IMR-90 (cell line): ENCODE measurements at regions not wholly inside any gene's neighbourhood (a gene's known extent, or its start where the extent isn't known, plus 50 kb on each side); places are given as distances from the start of the nearest gene placed in this dataset.

Source experiments
- ATAC-seq: fragments of 200-7000 bp; cut with Tn5 transposase; 2 replicates; pipeline ENCODE4 v1.9.1; 2020; ENCODE audit warnings: low read depth, mild to moderate bottlenecking, moderate library complexity
- BruUV-seq: library from RNA; stranded (reverse); fragments of 400-500 nt; replicated peaks from 2 replicates; lab custom pipeline; 2021; lab: Mats Ljungman, UMichigan
- CTCF ChIA-PET: fragments of 300-600 bp; formaldehyde crosslinking; extraction: SDS; loops from one replicate; lab custom pipeline; 2021; ENCODE audit warnings: antibody characterized with exemption; lab: Yijun Ruan, JAX
- POLR2A ChIA-PET: fragments of 300-600 bp; sonication (Branson Sonifier 250); formaldehyde crosslinking; loops from one replicate; lab custom pipeline; 2022; ENCODE audit warnings: antibody characterized with exemption; ENCODE audit not compliant: unreplicated experiment; lab: Charles Lee
- DNase-seq: peaks from one replicate; pipeline ENCODE4 v3.0.0; 2013
- H2AFZ ChIP-seq: replicated peaks from 2 replicates; pipeline ENCODE3; 2013; ENCODE audit warnings: low read length, mild to moderate bottlenecking; ENCODE audit not compliant: poor library complexity
- H2AK5ac ChIP-seq: 2 replicates; pipeline ENCODE4 v1.6.1; 2013; ENCODE audit warnings: low read depth, low read length, inconsistent platforms
- H2AK9ac ChIP-seq: replicated peaks from 2 replicates; pipeline ENCODE3; 2013; ENCODE audit warnings: mild to moderate bottlenecking, low read depth, low read length, moderate library complexity; ENCODE audit not compliant: poor library complexity
- H2BK120ac ChIP-seq: 2 replicates; pipeline ENCODE4 v1.6.1; 2013; ENCODE audit warnings: low read depth, low read length, inconsistent platforms
- H2BK15ac ChIP-seq: 3 replicates; pipeline ENCODE4 v1.6.1; 2013; ENCODE audit warnings: low read depth, low read length, inconsistent platforms
- H2BK20ac ChIP-seq: 2 replicates; pipeline ENCODE4 v1.6.1; 2013; ENCODE audit warnings: low read depth, mild to moderate bottlenecking, inconsistent platforms, low read length, moderate library complexity
- H2BK5ac ChIP-seq: 2 replicates; pipeline ENCODE4 v1.6.1; 2013; ENCODE audit warnings: mild to moderate bottlenecking, low read depth, low read length, inconsistent platforms; ENCODE audit not compliant: poor library complexity, severe bottlenecking
- H3K14ac ChIP-seq: replicated peaks from 2 replicates; pipeline ENCODE4 v1.6.1; 2013; ENCODE audit warnings: low read depth, low read length, inconsistent platforms
- H3K18ac ChIP-seq: 2 replicates; pipeline ENCODE4 v1.6.1; 2013; ENCODE audit warnings: low read depth, low read length, control low read depth
- H3K23ac ChIP-seq: 2 replicates; pipeline ENCODE4 v1.6.1; 2013; ENCODE audit warnings: low read depth, low read length, inconsistent platforms
- H3K27ac ChIP-seq: 2 replicates; pipeline ENCODE4 v1.5.1; 2013; ENCODE audit warnings: mild to moderate bottlenecking, control low read depth, low read length; ENCODE audit not compliant: insufficient read depth
- H3K27me3 ChIP-seq: 2 replicates; pipeline ENCODE4 v1.6.1; 2013; ENCODE audit warnings: low read length; ENCODE audit not compliant: control insufficient read depth, insufficient read depth
- H3K36me3 ChIP-seq: 2 replicates; pipeline ENCODE4 v1.6.1; 2013; ENCODE audit warnings: low read length, mixed read lengths; ENCODE audit not compliant: control insufficient read depth, insufficient read depth
- H3K4ac ChIP-seq: 2 replicates; pipeline ENCODE4 v1.6.1; 2013; ENCODE audit warnings: low read depth, low read length, inconsistent platforms
- H3K4me1 ChIP-seq: 2 replicates; pipeline ENCODE4 v1.6.1; 2013; ENCODE audit warnings: low read length, mixed read lengths; ENCODE audit not compliant: control insufficient read depth, insufficient read depth
- H3K4me2 ChIP-seq: 2 replicates; pipeline ENCODE4 v1.6.1; 2013; ENCODE audit warnings: low read depth, mild to moderate bottlenecking, control low read depth, low read length, moderate library complexity
- H3K4me3 ChIP-seq: 2 replicates; pipeline ENCODE4 v1.5.1; 2013; ENCODE audit warnings: low read depth, mild to moderate bottlenecking, control low read depth, low read length, moderate library complexity; ENCODE audit not compliant: insufficient read depth
- H3K56ac ChIP-seq: 2 replicates; pipeline ENCODE4 v1.6.1; 2013; ENCODE audit warnings: low read length, inconsistent platforms; ENCODE audit not compliant: insufficient read depth; ENCODE audit errors: extremely low read depth
- H3K79me1 ChIP-seq, 2 experiments: 2 replicates each; pipeline ENCODE4 v1.6.1; 2013; ENCODE audit warnings: low read length in 2 of 2, inconsistent platforms in 1 of 2, low read depth in 1 of 2
- H3K9ac ChIP-seq: 2 replicates; pipeline ENCODE4 v1.6.1; 2013; ENCODE audit warnings: low read depth, low read length, control low read depth
- H3K9me1 ChIP-seq: 2 replicates; pipeline ENCODE4 v1.6.1; 2013; ENCODE audit warnings: low read length, inconsistent platforms; ENCODE audit not compliant: insufficient read depth
- H3K9me3 ChIP-seq: 2 replicates; pipeline ENCODE4 v1.6.1; 2013; ENCODE audit warnings: low read length; ENCODE audit not compliant: control insufficient read depth, insufficient read depth
- H4K20me1 ChIP-seq: 2 replicates; pipeline ENCODE4 v1.6.1; 2013; ENCODE audit warnings: low read length, inconsistent platforms; ENCODE audit not compliant: insufficient read depth
- H4K5ac ChIP-seq: 2 replicates; pipeline ENCODE4 v1.6.1; 2013; ENCODE audit warnings: mild to moderate bottlenecking, low read depth, low read length, control low read depth
- H4K8ac ChIP-seq, 2 experiments: 2 replicates each; pipeline ENCODE4 v1.6.1; 2013; ENCODE audit warnings: low read depth in 2 of 2, low read length in 2 of 2, control low read depth in 1 of 2, inconsistent platforms in 1 of 2
- H4K91ac ChIP-seq: 2 replicates; pipeline ENCODE4 v1.6.1; 2013; ENCODE audit warnings: low read depth, low read length, inconsistent platforms; ENCODE audit not compliant: insufficient read depth
- BHLHE40 ChIP-seq: fragments of 150-350 bp; IDR thresholded peaks from 2 replicates; pipeline ENCODE4 v1.6.1; 2016; ENCODE audit warnings: mild to moderate bottlenecking, low read depth, low read length
- CEBPB ChIP-seq: IDR thresholded peaks from 2 replicates; pipeline ENCODE4 v1.6.1; 2012; ENCODE audit warnings: low read depth, low read length, improper control_type of control experiment
- CHD1 ChIP-seq: IDR thresholded peaks from 2 replicates; pipeline ENCODE4 v1.6.1; 2012; ENCODE audit warnings: low read depth, low read length, improper control_type of control experiment
- FOS ChIP-seq: fragments of 150-350 bp; IDR thresholded peaks from 2 replicates; pipeline ENCODE4 v1.6.1; 2016; ENCODE audit warnings: low read depth, low read length
- MAFK ChIP-seq: IDR thresholded peaks from 2 replicates; pipeline ENCODE4 v1.6.1; 2012; ENCODE audit warnings: low read depth, low read length, improper control_type of control experiment
- MAZ ChIP-seq: IDR thresholded peaks from 2 replicates; pipeline ENCODE4 v1.6.1; 2012; ENCODE audit warnings: low read depth, mild to moderate bottlenecking, low read length, improper control_type of control experiment, moderate library complexity, borderline replicate concordance
- MXI1 ChIP-seq: IDR thresholded peaks from 2 replicates; pipeline ENCODE4 v1.6.1; 2012; ENCODE audit warnings: low read depth, mild to moderate bottlenecking, low read length, moderate library complexity, borderline replicate concordance
- NFE2L2 ChIP-seq: fragments of 150-350 bp; IDR thresholded peaks from 2 replicates; pipeline ENCODE4 v1.6.1; 2016; ENCODE audit warnings: low read depth, mild to moderate bottlenecking, low read length
- POLR2A ChIP-seq: IDR thresholded peaks from 2 replicates; pipeline ENCODE4 v1.6.1; 2012; ENCODE audit warnings: mild to moderate bottlenecking, low read depth, low read length
- RAD21 ChIP-seq: IDR thresholded peaks from 2 replicates; pipeline ENCODE4 v1.6.1; 2012; ENCODE audit warnings: low read length, improper control_type of control experiment
- RCOR1 ChIP-seq: IDR thresholded peaks from 2 replicates; pipeline ENCODE4 v1.6.1; 2012; ENCODE audit warnings: mild to moderate bottlenecking, low read length, improper control_type of control experiment; ENCODE audit not compliant: insufficient replicate concordance
- RFX5 ChIP-seq: IDR thresholded peaks from 2 replicates; pipeline ENCODE4 v1.8.0; 2012; ENCODE audit warnings: low read depth, mild to moderate bottlenecking, low read length, moderate library complexity
- SMC3 ChIP-seq: fragments of 150-350 bp; IDR thresholded peaks from 2 replicates; pipeline ENCODE4 v1.6.1; 2016; ENCODE audit warnings: low read depth, mild to moderate bottlenecking, antibody characterized with exemption, low read length, moderate library complexity
- WGBS, 2 experiments: methylation state at CpG; one replicate each; pipeline versions ENCODE4 v1.1.5 to v1.1.7; 2013; ENCODE audit warnings: missing lambda C conversion rate in 2 of 2; ENCODE audit not compliant: insufficient read length in 1 of 2; ENCODE audit errors: extremely low coverage in 2 of 2; 5-methylcytosine and 5-hydroxymethylcytosine counted together
- dilution Hi-C: fragments of 300-500 bp; cut with HindIII; formaldehyde crosslinking; loops from one replicate; pipeline ENCODE4 v1.14.3; 2018; ENCODE audit warnings: low sequenced_read_pairs; ENCODE audit not compliant: unreplicated experiment
- in situ Hi-C: fragments of 300-500 bp; cut with MboI; formaldehyde crosslinking; loops from 3 replicates; pipeline ENCODE4 v1.14.3; 2019; ENCODE audit warnings: low sequenced_read_pairs, inconsistent platforms, mixed read lengths
- intact Hi-C: fragments of 100-400 bp; cut with micrococcal nuclease; formaldehyde crosslinking; loops from 2 replicates; pipeline ENCODE4 v1.10.0; 2022
- TF ChIP-seq, protein P1 (sequence below): conservative IDR thresholded peaks from 2 replicates; pipeline ENCODE4 v1.5.1; 2012; ENCODE audit warnings: mild to moderate bottlenecking, low read depth, low read length, improper control_type of control experiment
- TF ChIP-seq, protein P2 (sequence below): fragments of 150-350 bp; IDR thresholded peaks from 2 replicates; pipeline ENCODE4 v1.6.1; 2016; ENCODE audit warnings: low read depth, mild to moderate bottlenecking, low read length, moderate library complexity, borderline replicate concordance
- TF ChIP-seq, protein P3 (sequence below): fragments of 150-350 bp; IDR thresholded peaks from 2 replicates; pipeline ENCODE4 v1.6.1; 2017; ENCODE audit warnings: mild to moderate bottlenecking, antibody characterized with exemption, low read length, low read depth

DNA sequence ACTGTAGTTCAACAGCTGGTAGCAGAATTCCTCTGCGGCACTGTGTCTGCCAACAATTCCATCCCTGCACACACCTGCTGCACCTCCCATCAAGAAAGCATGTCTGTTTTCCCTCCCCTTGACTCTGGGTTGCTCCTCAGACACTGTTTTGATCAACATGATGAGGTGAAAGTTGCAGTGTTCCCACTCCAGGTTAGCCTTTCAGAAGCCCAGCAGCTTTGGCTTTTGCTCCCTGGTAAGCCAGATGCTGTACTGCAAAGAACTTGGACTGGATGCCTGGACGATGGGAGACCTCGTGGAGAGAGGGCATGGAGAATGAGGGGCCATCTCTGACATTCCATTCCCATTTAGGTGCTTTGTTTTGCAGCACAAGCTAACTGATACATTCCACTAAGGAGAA is 79.1 kb upstream of the MAFB start:
- no TSS peak for BruUV-seq
- H3K79me1 ChIP-seq, result no peaks in the 10 kb centered on the region
- no peaks in the 10 kb centered on the region for H3K36me3 ChIP-seq
- intact Hi-C loops (no loop called here), dilution Hi-C loops (no loop called here), in situ Hi-C loops (no loop called here)
- CTCF ChIA-PET, result interaction anchor here (0.6 to 0.7 kb wide), 2 partner anchors 163 to 1799 kb away, joined by 3 to 4 read pairs; no protein-coding TSS in a partner anchor
- no peaks in the 10 kb centered on the region for H3K9me3 ChIP-seq
- no peak overlapping the region for H4K5ac ChIP-seq
- no peaks in the 10 kb centered on the region; the same call in 1 of the 2 replicates for H3K27me3 ChIP-seq
- DNase-seq, result no peak
- no peak for ATAC-seq
- H4K20me1 ChIP-seq, result no peaks in the 10 kb centered on the region
- H3K9me1 ChIP-seq, result no peaks in the 10 kb centered on the region
- no peak overlapping the region for H3K4me2 ChIP-seq
- no peak overlapping the region for H3K4ac ChIP-seq
- no peak overlapping the region for H2BK5ac ChIP-seq
- H3K23ac ChIP-seq, result no peak overlapping the region
- no peak overlapping the region for H3K14ac ChIP-seq
- no peak overlapping the region for H3K4me3 ChIP-seq
- H3K27ac ChIP-seq, result no peak overlapping the region
- H2BK15ac ChIP-seq, result no peak overlapping the region
- no peak overlapping the region for H3K18ac ChIP-seq
- POLR2A ChIA-PET, result no interaction called here
- H3K56ac ChIP-seq, result no peak overlapping the region
- no peak overlapping the region for H4K8ac ChIP-seq
- no peaks in the 10 kb centered on the region for H3K4me1 ChIP-seq
- H4K91ac ChIP-seq, result no peak overlapping the region
- TF ChIP-seq NFE2L2 (no peak), MXI1 (no peak), POLR2A (no peak), CHD1 (no peak), RAD21 (no peak), FOS (no peak), SMC3 (no peak), MAFK (no peak), RFX5 (no peak), RCOR1 (no peak), CEBPB (no peak), BHLHE40 (no peak), MAZ (no peak)
- TF ChIP-seq, protein P1, sequence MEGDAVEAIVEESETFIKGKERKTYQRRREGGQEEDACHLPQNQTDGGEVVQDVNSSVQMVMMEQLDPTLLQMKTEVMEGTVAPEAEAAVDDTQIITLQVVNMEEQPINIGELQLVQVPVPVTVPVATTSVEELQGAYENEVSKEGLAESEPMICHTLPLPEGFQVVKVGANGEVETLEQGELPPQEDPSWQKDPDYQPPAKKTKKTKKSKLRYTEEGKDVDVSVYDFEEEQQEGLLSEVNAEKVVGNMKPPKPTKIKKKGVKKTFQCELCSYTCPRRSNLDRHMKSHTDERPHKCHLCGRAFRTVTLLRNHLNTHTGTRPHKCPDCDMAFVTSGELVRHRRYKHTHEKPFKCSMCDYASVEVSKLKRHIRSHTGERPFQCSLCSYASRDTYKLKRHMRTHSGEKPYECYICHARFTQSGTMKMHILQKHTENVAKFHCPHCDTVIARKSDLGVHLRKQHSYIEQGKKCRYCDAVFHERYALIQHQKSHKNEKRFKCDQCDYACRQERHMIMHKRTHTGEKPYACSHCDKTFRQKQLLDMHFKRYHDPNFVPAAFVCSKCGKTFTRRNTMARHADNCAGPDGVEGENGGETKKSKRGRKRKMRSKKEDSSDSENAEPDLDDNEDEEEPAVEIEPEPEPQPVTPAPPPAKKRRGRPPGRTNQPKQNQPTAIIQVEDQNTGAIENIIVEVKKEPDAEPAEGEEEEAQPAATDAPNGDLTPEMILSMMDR, result no peak
- TF ChIP-seq, protein P2, sequence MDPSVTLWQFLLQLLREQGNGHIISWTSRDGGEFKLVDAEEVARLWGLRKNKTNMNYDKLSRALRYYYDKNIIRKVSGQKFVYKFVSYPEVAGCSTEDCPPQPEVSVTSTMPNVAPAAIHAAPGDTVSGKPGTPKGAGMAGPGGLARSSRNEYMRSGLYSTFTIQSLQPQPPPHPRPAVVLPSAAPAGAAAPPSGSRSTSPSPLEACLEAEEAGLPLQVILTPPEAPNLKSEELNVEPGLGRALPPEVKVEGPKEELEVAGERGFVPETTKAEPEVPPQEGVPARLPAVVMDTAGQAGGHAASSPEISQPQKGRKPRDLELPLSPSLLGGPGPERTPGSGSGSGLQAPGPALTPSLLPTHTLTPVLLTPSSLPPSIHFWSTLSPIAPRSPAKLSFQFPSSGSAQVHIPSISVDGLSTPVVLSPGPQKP, result no peak
- TF ChIP-seq, protein P3, sequence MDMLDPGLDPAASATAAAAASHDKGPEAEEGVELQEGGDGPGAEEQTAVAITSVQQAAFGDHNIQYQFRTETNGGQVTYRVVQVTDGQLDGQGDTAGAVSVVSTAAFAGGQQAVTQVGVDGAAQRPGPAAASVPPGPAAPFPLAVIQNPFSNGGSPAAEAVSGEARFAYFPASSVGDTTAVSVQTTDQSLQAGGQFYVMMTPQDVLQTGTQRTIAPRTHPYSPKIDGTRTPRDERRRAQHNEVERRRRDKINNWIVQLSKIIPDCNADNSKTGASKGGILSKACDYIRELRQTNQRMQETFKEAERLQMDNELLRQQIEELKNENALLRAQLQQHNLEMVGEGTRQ, result no peak
- H3K9ac ChIP-seq, result no peak overlapping the region
- no peak overlapping the region for H2AK9ac ChIP-seq
- WGBS, 2 experiments, result no CpG with 5 or more reads among the region's 3 CpGs
- H2AFZ ChIP-seq, result no peak overlapping the region
- no peak overlapping the region for H2BK20ac ChIP-seq
- H2BK120ac ChIP-seq, result no peak overlapping the region
- H2AK5ac ChIP-seq, result no peak overlapping the region
